Naive thymus-derived CD4-positive, alpha-beta T cell (primary cell): ENCODE measurements at regions not wholly inside any gene's neighbourhood (a gene's known extent, or its start where the extent isn't known, plus 50 kb on each side); places are given as distances from the start of the nearest gene placed in this dataset.
"Not testable (repeated sequence)": the region's sequence is repeated elsewhere in the genome, so short reads cannot be mapped to it uniquely, and the experiment has no call there.

Experiments
- ATAC-seq: fragments of 150-1000 bp; cut with Tn5 transposase; 2 replicates; pipeline ENCODE4 v1.10.0; 2021; ENCODE audit warnings: mild to moderate bottlenecking, moderate library complexity
- CTCF ChIA-PET: fragments of 350-600 bp; sonication (Branson Sonifier 250); formaldehyde crosslinking; loops from one replicate; lab custom pipeline; 2021; ENCODE audit warnings: antibody characterized with exemption; lab: Charles Lee
- POLR2A ChIA-PET: fragments of 350-600 bp; sonication (Branson Sonifier 250); formaldehyde crosslinking; loops from one replicate; lab custom pipeline; 2021; ENCODE audit warnings: antibody characterized with exemption, inconsistent platforms; lab: Charles Lee
- DNase-seq, 9 donors: peaks; one replicate each; pipeline versions ENCODE4 v3.0.0 to v3.0.0-alpha.2; 2020 to 2022; ENCODE audit warnings: mixed read lengths in 1 of 9
- H3K27ac ChIP-seq: one replicate; pipeline ENCODE4 v1.7.0; 2013; ENCODE audit warnings: mild to moderate bottlenecking, low read depth, low read length, moderate library complexity
- H3K27me3 ChIP-seq, 2 donors: one replicate each; pipeline ENCODE4 v1.7.0; 2013; ENCODE audit warnings: low read length in 2 of 2, mild to moderate bottlenecking in 2 of 2, moderate library complexity in 2 of 2; ENCODE audit not compliant: control insufficient read depth in 2 of 2, insufficient read depth in 2 of 2
- H3K36me3 ChIP-seq, 3 experiments: 1 replicate in 2 of 3; 2 replicates in 1 of 3; pipeline ENCODE4 v1.7.0; 2013; ENCODE audit warnings: low read length in 3 of 3, mild to moderate bottlenecking in 3 of 3, moderate library complexity in 1 of 3; ENCODE audit not compliant: insufficient read depth in 3 of 3, control insufficient read depth in 2 of 3
- H3K4me1 ChIP-seq, 2 donors: one replicate each; pipeline ENCODE4 v1.7.0; 2013; ENCODE audit warnings: low read length in 2 of 2, mild to moderate bottlenecking in 2 of 2, moderate library complexity in 1 of 2; ENCODE audit not compliant: control insufficient read depth in 2 of 2, insufficient read depth in 2 of 2
- H3K4me3 ChIP-seq: 2 replicates; pipeline ENCODE4 v1.7.0; 2013; ENCODE audit warnings: mild to moderate bottlenecking, low read length
- H3K9me3 ChIP-seq, 3 experiments: 1 replicate in 2 of 3; 2 replicates in 1 of 3; pipeline ENCODE4 v1.7.0; 2013; ENCODE audit warnings: low read length in 3 of 3; ENCODE audit not compliant: control insufficient read depth in 2 of 3
- H3K27ac Mint-ChIP-seq, 9 donors: one replicate each; pipeline ENCODE4 v1.8.0; 2020 to 2022; ENCODE audit warnings: mixed read lengths in 9 of 9, mild to moderate bottlenecking in 8 of 9, moderate library complexity in 5 of 9, inconsistent platforms in 2 of 9
- H3K27me3 Mint-ChIP-seq, 5 donors: one replicate each; pipeline ENCODE4 v1.8.0; 2021 to 2022; ENCODE audit warnings: mixed read lengths in 5 of 5, mild to moderate bottlenecking in 1 of 5
- H3K36me3 Mint-ChIP-seq, 5 donors: one replicate each; pipeline ENCODE4 v1.8.0; 2020 to 2022; ENCODE audit warnings: mixed read lengths in 5 of 5, mild to moderate bottlenecking in 3 of 5, inconsistent platforms in 1 of 5
- H3K4me1 Mint-ChIP-seq, 7 donors: one replicate each; pipeline ENCODE4 v1.8.0; 2020 to 2022; ENCODE audit warnings: mixed read lengths in 7 of 7, mild to moderate bottlenecking in 3 of 7, inconsistent platforms in 1 of 7
- H3K4me3 Mint-ChIP-seq, 10 donors: one replicate each; pipeline ENCODE4 v1.8.0; 2020 to 2022; ENCODE audit warnings: mild to moderate bottlenecking in 10 of 10, mixed read lengths in 10 of 10, moderate library complexity in 6 of 10, inconsistent platforms in 2 of 10
- H3K9me3 Mint-ChIP-seq, 11 donors: one replicate each; pipeline ENCODE4 v1.8.0; 2020 to 2022; ENCODE audit warnings: mixed read lengths in 11 of 11, mild to moderate bottlenecking in 4 of 11, inconsistent platforms in 1 of 11, moderate library complexity in 1 of 11
- intact Hi-C, 2 donors: fragments of 100-400 bp; cut with micrococcal nuclease; formaldehyde crosslinking; loops; one replicate each; pipeline ENCODE4 v1.15.1; 2023

GRCh38 chr18:41064916-41065315 is 890.1 kb upstream of the PIK3C3 start:
- no peak for ATAC-seq
- CTCF ChIA-PET, result no interaction called here

GRCh38 chr18:41060967-41061366 is 894.1 kb upstream of the PIK3C3 start:
- intact Hi-C loops, result no loop called here
- POLR2A ChIA-PET, result no interaction called here
- Histone ChIP-seq H3K9me3 (no peaks in the 10 kb centered on the region), H3K27me3 (no peaks in the 10 kb centered on the region), H3K4me3 (no peak overlapping the region), H3K4me1 (no peaks in the 10 kb centered on the region), H3K27ac (no peak overlapping the region), H3K36me3 (no peaks in the 10 kb centered on the region)
- Mint-ChIP-seq H3K27me3 (no peaks in the 10 kb centered on the region), H3K36me3 (no peaks in the 10 kb centered on the region), H3K4me3 (no peak overlapping the region), H3K4me1 (no peaks in the 10 kb centered on the region), H3K27ac (no peak overlapping the region), H3K9me3 (peaks cover 0 to 21% (median 8%) of the 10 kb centered on the region in 11 donors)
- ATAC-seq, result no peak
- no peak for DNase-seq
- CTCF ChIA-PET, result no interaction called here

More at GRCh38 chr18:41064916-41065315, 890.1 kb upstream of the PIK3C3 start:
- Mint-ChIP-seq H3K9me3 (peaks cover 0 to 12% (median 4%) of the 10 kb centered on the region in 11 donors), H3K4me3 (no peak overlapping the region), H3K27me3 (no peaks in the 10 kb centered on the region), H3K36me3 (no peaks in the 10 kb centered on the region), H3K27ac (no peak overlapping the region), H3K4me1 (no peaks in the 10 kb centered on the region)
- POLR2A ChIA-PET, result no interaction called here
- H3K27ac ChIP-seq, result no peak overlapping the region
- H3K9me3 ChIP-seq, result no peaks in the 10 kb centered on the region
- H3K36me3 ChIP-seq, result no peaks in the 10 kb centered on the region
- no peak overlapping the region for H3K4me3 ChIP-seq
- H3K27me3 ChIP-seq, result no peaks in the 10 kb centered on the region
- DNase-seq, result no peak
- no peaks in the 10 kb centered on the region for H3K4me1 ChIP-seq
- intact Hi-C loops, result no loop called here

GRCh38 chr18:41059126-41059415 is 896.0 kb upstream of the PIK3C3 start:
- H3K4me1 ChIP-seq, result no peaks in the 10 kb centered on the region
- no peak overlapping the region for H3K4me3 Mint-ChIP-seq
- intact Hi-C loops, result no loop called here
- no peak overlapping the region for H3K4me3 ChIP-seq
- H3K9me3 Mint-ChIP-seq, result peaks cover 0 to 21% (median 8%) of the 10 kb centered on the region in 11 donors
- CTCF ChIA-PET, result no interaction called here
- H3K27ac ChIP-seq, result no peak overlapping the region
- H3K4me1 Mint-ChIP-seq, result no peaks in the 10 kb centered on the region
- H3K36me3 Mint-ChIP-seq, result no peaks in the 10 kb centered on the region
- H3K27me3 ChIP-seq, result no peaks in the 10 kb centered on the region
- H3K9me3 ChIP-seq, result no peaks in the 10 kb centered on the region
- no peaks in the 10 kb centered on the region for H3K27me3 Mint-ChIP-seq
- POLR2A ChIA-PET, result no interaction called here
- ATAC-seq, result no peak
- no peak overlapping the region for H3K27ac Mint-ChIP-seq
- H3K36me3 ChIP-seq, result no peaks in the 10 kb centered on the region
- DNase-seq, result no peak

GRCh38 chr18:41058351-41059125 is 896.5 kb upstream of the PIK3C3 start:
- ChIA-PET CTCF (no interaction called here), POLR2A (no interaction called here)
- Histone ChIP-seq H3K4me3 (no peak overlapping the region), H3K27me3 (no peaks in the 10 kb centered on the region), H3K27ac (no peak overlapping the region), H3K36me3 (no peaks in the 10 kb centered on the region), H3K4me1 (no peaks in the 10 kb centered on the region), H3K9me3 (no peaks in the 10 kb centered on the region)
- no peak overlapping the region for H3K4me3 Mint-ChIP-seq
- no peaks in the 10 kb centered on the region for H3K36me3 Mint-ChIP-seq
- H3K27ac Mint-ChIP-seq, result no peak overlapping the region
- H3K27me3 Mint-ChIP-seq, result no peaks in the 10 kb centered on the region
- intact Hi-C loops, result no loop called here
- no peak for ATAC-seq
- no peaks in the 10 kb centered on the region for H3K4me1 Mint-ChIP-seq
- peaks cover 2 to 26% (median 8%) of the 10 kb centered on the region in 11 donors for H3K9me3 Mint-ChIP-seq
- no peak for DNase-seq

- H3K4me3 ChIP-seq, result no peak overlapping the region
- Mint-ChIP-seq H3K27me3 (no peaks in the 10 kb centered on the region), H3K36me3 (no peaks in the 10 kb centered on the region), H3K9me3 (peaks cover 0 to 16% (median 6%) of the 10 kb centered on the region in 11 donors), H3K4me3 (no peak overlapping the region), H3K4me1 (no peaks in the 10 kb centered on the region), H3K27ac (no peak overlapping the region)
- H3K27ac ChIP-seq, result no peak overlapping the region
- POLR2A ChIA-PET, result no interaction called here
- ATAC-seq, result no peak
- no peak for DNase-seq
- CTCF ChIA-PET, result no interaction called here
- no peaks in the 10 kb centered on the region for H3K9me3 ChIP-seq
- H3K36me3 ChIP-seq, result no peaks in the 10 kb centered on the region
- intact Hi-C loops, result no loop called here
- H3K27me3 ChIP-seq, result no peaks in the 10 kb centered on the region
- no peaks in the 10 kb centered on the region for H3K4me1 ChIP-seq
Measured at GRCh38 chr18:41052625-41053024, 902.4 kb upstream of the PIK3C3 start.

GRCh38 chr18:41046250-41046649 is 908.8 kb upstream of the PIK3C3 start:
- H3K4me3 ChIP-seq, H3K4me1 Mint-ChIP-seq, H3K27ac Mint-ChIP-seq, H3K27me3 Mint-ChIP-seq, H3K4me3 Mint-ChIP-seq, POLR2A ChIA-PET, H3K27ac ChIP-seq, H3K36me3 ChIP-seq, ATAC-seq, DNase-seq, CTCF ChIA-PET, H3K4me1 ChIP-seq, H3K36me3 Mint-ChIP-seq, H3K27me3 ChIP-seq, H3K9me3 ChIP-seq: not testable (repeated sequence)
- intact Hi-C loops, result loop anchor here in 1 of 2 donors (10.0 kb wide), 1 partner anchor 289 kb away; no protein-coding TSS in a partner anchor
- H3K9me3 Mint-ChIP-seq, result peaks cover 0 to 13% (median 3%) of the 10 kb centered on the region in 11 donors

GRCh38 chr18:41043876-41044275 is 911.2 kb upstream of the PIK3C3 start:
- H3K4me1 Mint-ChIP-seq, result no peaks in the 10 kb centered on the region
- CTCF ChIA-PET, result no interaction called here

More at GRCh38 chr18:41043876-41044275, 911.2 kb upstream of the PIK3C3 start:
- H3K9me3 Mint-ChIP-seq, result peaks cover 0 to 12% (median 5%) of the 10 kb centered on the region in 11 donors
- Histone ChIP-seq H3K4me1 (no peaks in the 10 kb centered on the region), H3K36me3 (no peaks in the 10 kb centered on the region), H3K4me3 (no peak overlapping the region), H3K9me3 (no peaks in the 10 kb centered on the region), H3K27me3 (no peaks in the 10 kb centered on the region), H3K27ac (no peak overlapping the region)
- no peak overlapping the region for H3K4me3 Mint-ChIP-seq
- H3K27ac Mint-ChIP-seq, result no peak overlapping the region
- no peak for ATAC-seq
- POLR2A ChIA-PET, result no interaction called here
- H3K36me3 Mint-ChIP-seq, result no peaks in the 10 kb centered on the region
- intact Hi-C loops, result loop anchor here in 1 of 2 donors (10.0 kb wide), 1 partner anchor 291 kb away; no protein-coding TSS in a partner anchor
- no peak for DNase-seq
- no peaks in the 10 kb centered on the region for H3K27me3 Mint-ChIP-seq
